ENCODE measurements at regions not wholly inside any gene's neighbourhood (a gene's known extent, or its start where the extent isn't known, plus 50 kb on each side); places are given as distances from the start of the nearest gene placed in this dataset.

DNA sequence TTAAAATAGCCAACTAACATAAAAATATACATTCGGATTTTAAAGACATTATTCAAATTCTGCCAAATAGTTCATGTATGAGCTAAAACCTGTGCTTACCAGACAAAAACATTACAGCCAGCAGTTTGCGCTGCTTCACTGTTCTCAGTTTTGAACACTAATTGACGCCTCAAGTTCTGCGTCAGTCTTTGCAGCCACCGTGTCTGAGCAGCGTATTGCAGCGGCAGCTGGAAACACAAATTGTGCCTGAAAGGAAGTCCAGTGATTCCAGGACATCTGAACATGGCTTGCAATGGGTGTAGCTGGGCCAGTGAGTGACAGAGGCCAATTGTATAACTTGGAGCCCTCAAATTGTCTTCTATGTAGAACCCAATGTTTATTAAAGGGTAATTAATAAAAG is 267.6 kb downstream of the TFCP2L1 start:
- H3K27me3 ChIP-seq (ENCODE audit: insufficient read depth in 3 of 3, low read length in 2 of 3) = peaks cover 0 to 3% (median 0%) of the 10 kb centered on the region in 3 donors
- no peak for TF ChIP-seq CTCF (IDR thresholded peaks at IDR 0.05)
- no peaks in the 10 kb centered on the region for H3K9me3 ChIP-seq
- H3K36me3 ChIP-seq (ENCODE audit: insufficient read depth in 1 of 2, low read depth in 1 of 2) = no peaks in the 10 kb centered on the region
- no peaks in the 10 kb centered on the region for H3K4me1 ChIP-seq
- H3K4me3 ChIP-seq = no peak overlapping the region
- no peak for DNase-seq
- no peak overlapping the region for H3K27ac ChIP-seq
- no peak for ATAC-seq
- intact Hi-C loops (cut with DNase I) = no loop called here
- 29 to 48% (median 30%) methylated on average over 7 of the region's 7 CpGs for WGBS, 3 donors

- WGBS, 3 donors = 76 to 77% (median 77%) methylated on average over 42 to 45 of the region's 45 CpGs
- H3K9me3 ChIP-seq = no peaks in the 10 kb centered on the region
- H3K27ac ChIP-seq = no peak overlapping the region
- no peaks in the 10 kb centered on the region for H3K36me3 ChIP-seq (ENCODE audit: insufficient read depth in 1 of 2, low read depth in 1 of 2)
- ATAC-seq (peak in 1 of 4 donors; percentile 17), DNase-seq (no peak)
- TF ChIP-seq CTCF (IDR thresholded peaks at IDR 0.05) = no peak
- no peaks in the 10 kb centered on the region for H3K4me1 ChIP-seq
- intact Hi-C loops (cut with DNase I) = no loop called here
- peaks cover 0 to 3% (median 0%) of the 10 kb centered on the region in 3 donors for H3K27me3 ChIP-seq (ENCODE audit: insufficient read depth in 3 of 3, low read length in 2 of 3)
- H3K4me3 ChIP-seq = peak overlapping the region; percentile 11
Observed at GRCh38 chr2:121018136-121019061, 266.6 kb downstream of the TFCP2L1 start.

DNA sequence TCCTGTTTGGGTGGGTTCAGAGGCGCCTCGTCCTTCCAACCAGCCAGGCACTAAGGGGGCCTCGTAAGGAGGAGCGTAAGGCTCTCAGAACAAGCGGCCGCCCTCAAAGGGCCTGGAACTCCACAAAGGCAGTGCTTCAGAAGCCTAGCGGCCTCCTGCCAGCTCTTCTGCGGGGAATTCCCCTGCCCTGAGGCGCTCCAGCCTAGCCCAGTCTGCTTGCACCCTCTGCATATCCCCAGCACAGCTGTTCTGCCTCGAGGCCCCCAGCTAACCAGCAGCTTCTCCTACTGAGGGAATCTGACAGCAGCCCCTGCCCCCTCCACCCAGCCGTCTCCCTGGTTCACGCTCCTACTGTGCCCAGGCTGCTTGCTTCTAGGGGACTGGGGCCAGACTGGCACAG is 265.9 kb downstream of the TFCP2L1 start:
- TF ChIP-seq CTCF (IDR thresholded peaks at IDR 0.05) = no peak
- no peaks in the 10 kb centered on the region for H3K4me1 ChIP-seq
- intact Hi-C loops (cut with DNase I) = no loop called here
- peaks cover 0 to 3% (median 0%) of the 10 kb centered on the region in 3 donors for H3K27me3 ChIP-seq (ENCODE audit: insufficient read depth in 3 of 3, low read length in 2 of 3)
- H3K27ac ChIP-seq = no peak overlapping the region
- ATAC-seq (no peak), DNase-seq (no peak)
- 66 to 77% (median 77%) methylated on average over 12 of the region's 12 CpGs for WGBS, 3 donors
- H3K36me3 ChIP-seq (ENCODE audit: insufficient read depth in 1 of 2, low read depth in 1 of 2) = no peaks in the 10 kb centered on the region
- H3K4me3 ChIP-seq = peak overlapping the region; percentile 11
- H3K9me3 ChIP-seq = peaks cover 1% of the 10 kb centered on the region

- no peaks in the 10 kb centered on the region for H3K4me1 ChIP-seq
- H3K27me3 ChIP-seq (ENCODE audit: insufficient read depth in 3 of 3, low read length in 2 of 3) = no peaks in the 10 kb centered on the region
- ATAC-seq (no peak), DNase-seq (no peak)
- H3K9me3 ChIP-seq = peaks cover 2% of the 10 kb centered on the region
- no peak overlapping the region for H3K4me3 ChIP-seq
- no peak for TF ChIP-seq CTCF (IDR thresholded peaks at IDR 0.05)
- no peak overlapping the region for H3K27ac ChIP-seq
- H3K36me3 ChIP-seq (ENCODE audit: insufficient read depth in 1 of 2, low read depth in 1 of 2) = no peaks in the 10 kb centered on the region
- WGBS, 3 donors = 83 to 89% (median 89%) methylated on average over 7 of the region's 7 CpGs
- intact Hi-C loops (cut with DNase I) = no loop called here
Observed at GRCh38 chr2:121019756-121020155, 265.2 kb downstream of the TFCP2L1 start.

All from psoas muscle (tissue), 7 donors.